DMS53 treated with DMSO at 0.1 percent for 48 hours (cell line): ENCODE measurements at regions not wholly inside any gene's neighbourhood (a gene's known extent, or its start where the extent isn't known, plus 50 kb on each side); places are given as distances from the start of the nearest gene placed in this dataset.
"Not testable (repeated sequence)": the region's sequence is repeated elsewhere in the genome, so short reads cannot be mapped to it uniquely, and the experiment has no call there.

Source experiments
- DNase-seq: peaks from one replicate; lab custom pipeline; 2025; ENCODE audit not compliant: unreplicated experiment; lab: John Stamatoyannopoulos, UW

GRCh38 chr2:21763501-21763900 is 639.7 kb downstream of the TDRD15 start:
- no peak for DNase-seq

- DNase-seq = no peak
Measured at GRCh38 chr2:21770787-21771186, 647.0 kb downstream of the TDRD15 start.

GRCh38 chr2:21772624-21773023 is 648.9 kb downstream of the TDRD15 start:
- no peak for DNase-seq

- no peak for DNase-seq
Measured at GRCh38 chr2:21773168-21773567, 649.4 kb downstream of the TDRD15 start.

GRCh38 chr2:21774691-21775368 is 651.1 kb downstream of the TDRD15 start:
- no peak for DNase-seq

GRCh38 chr2:21779786-21780185 is 656.0 kb downstream of the TDRD15 start:
- no peak for DNase-seq

- DNase-seq = no peak
Measured at GRCh38 chr2:21781962-21782361, 658.2 kb downstream of the TDRD15 start.

- DNase-seq = no peak
Measured at GRCh38 chr2:21782866-21783265, 659.1 kb downstream of the TDRD15 start.

- DNase-seq = no peak
Measured at GRCh38 chr2:21787941-21788340, 664.2 kb downstream of the TDRD15 start.

GRCh38 chr2:21790311-21790710 is 666.5 kb downstream of the TDRD15 start:
- not testable (repeated sequence) for DNase-seq

- DNase-seq = no peak
Measured at GRCh38 chr2:21792571-21792970, 668.8 kb downstream of the TDRD15 start.

GRCh38 chr2:21793461-21793860 is 669.7 kb downstream of the TDRD15 start:
- no peak for DNase-seq

GRCh38 chr2:21794611-21795010 is 670.8 kb downstream of the TDRD15 start:
- no peak for DNase-seq

- no peak for DNase-seq
Measured at GRCh38 chr2:21800356-21800755, 676.6 kb downstream of the TDRD15 start.

- DNase-seq = no peak
Measured at GRCh38 chr2:21803550-21803949, 679.8 kb downstream of the TDRD15 start.

- DNase-seq = no peak
Measured at GRCh38 chr2:21804151-21804550, 680.4 kb downstream of the TDRD15 start.

- DNase-seq = no peak
Measured at GRCh38 chr2:21811541-21811940, 687.8 kb downstream of the TDRD15 start.

- DNase-seq = no peak
Measured at GRCh38 chr2:21812766-21813165, 689.0 kb downstream of the TDRD15 start.

- DNase-seq = no peak
Measured at GRCh38 chr2:21814588-21815149, 690.9 kb downstream of the TDRD15 start.

GRCh38 chr2:21818212-21818795 is 694.5 kb downstream of the TDRD15 start:
- no peak for DNase-seq

- no peak for DNase-seq
Measured at GRCh38 chr2:21819454-21819853, 695.7 kb downstream of the TDRD15 start.

GRCh38 chr2:21820271-21820670 is 696.5 kb downstream of the TDRD15 start:
- no peak for DNase-seq
